ENCODE measurements at regions not wholly inside any gene's neighbourhood (a gene's known extent, or its start where the extent isn't known, plus 50 kb on each side); places are given as distances from the start of the nearest gene placed in this dataset.
A peak's percentile ranks its signal among the peaks of the same experiment; 100 is the strongest.

DNA sequence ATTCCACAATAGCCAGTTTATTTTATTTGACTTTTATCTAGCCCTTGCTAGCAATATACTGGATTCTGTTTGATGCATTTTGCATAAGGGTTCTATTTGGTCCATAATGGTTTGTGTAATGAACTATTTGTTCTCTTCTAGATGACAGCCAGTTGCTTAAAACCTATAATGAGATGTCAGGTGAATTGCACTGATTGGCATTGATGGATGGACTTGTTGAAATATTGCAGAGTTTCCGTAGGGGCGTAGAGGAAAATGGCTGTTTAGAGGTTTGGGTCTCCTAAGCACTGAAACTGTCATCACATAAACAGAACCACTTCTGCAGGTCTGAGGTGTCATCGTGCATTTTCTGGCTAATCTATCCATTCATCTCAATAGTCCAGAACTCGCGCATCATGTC is 124.9 kb upstream of the HDAC9 start:
- DNase-seq, result no peak

DNA sequence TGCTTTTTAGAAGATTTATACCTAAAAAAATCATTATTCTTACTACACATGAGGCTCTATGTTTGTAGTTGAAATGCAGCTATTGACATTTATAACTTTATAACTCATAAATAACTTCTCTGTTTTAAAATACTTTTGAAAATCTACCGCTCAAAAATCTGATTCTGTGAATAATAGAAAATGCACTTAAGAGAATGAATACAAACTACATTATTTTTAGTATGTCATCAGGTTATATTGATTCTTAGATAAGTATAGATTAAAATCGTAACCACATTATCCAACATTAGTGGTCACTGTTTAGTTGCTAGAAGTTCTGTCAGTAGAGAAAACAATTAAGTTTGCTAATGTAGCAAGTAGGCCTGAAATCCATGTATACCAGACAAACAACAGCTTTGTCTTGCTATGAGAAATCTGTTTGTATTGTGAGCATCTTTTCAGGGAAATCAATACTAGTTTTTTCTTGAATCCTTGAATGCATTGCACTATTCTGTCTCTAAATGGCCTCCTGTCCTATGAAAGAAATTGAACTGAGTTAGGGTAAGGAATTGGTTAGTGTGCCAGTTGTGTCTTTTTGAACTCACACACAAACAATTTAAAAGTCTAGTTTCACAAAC is 116.5 kb upstream of the HDAC9 start:
- DNase-seq, result no peak

DNA sequence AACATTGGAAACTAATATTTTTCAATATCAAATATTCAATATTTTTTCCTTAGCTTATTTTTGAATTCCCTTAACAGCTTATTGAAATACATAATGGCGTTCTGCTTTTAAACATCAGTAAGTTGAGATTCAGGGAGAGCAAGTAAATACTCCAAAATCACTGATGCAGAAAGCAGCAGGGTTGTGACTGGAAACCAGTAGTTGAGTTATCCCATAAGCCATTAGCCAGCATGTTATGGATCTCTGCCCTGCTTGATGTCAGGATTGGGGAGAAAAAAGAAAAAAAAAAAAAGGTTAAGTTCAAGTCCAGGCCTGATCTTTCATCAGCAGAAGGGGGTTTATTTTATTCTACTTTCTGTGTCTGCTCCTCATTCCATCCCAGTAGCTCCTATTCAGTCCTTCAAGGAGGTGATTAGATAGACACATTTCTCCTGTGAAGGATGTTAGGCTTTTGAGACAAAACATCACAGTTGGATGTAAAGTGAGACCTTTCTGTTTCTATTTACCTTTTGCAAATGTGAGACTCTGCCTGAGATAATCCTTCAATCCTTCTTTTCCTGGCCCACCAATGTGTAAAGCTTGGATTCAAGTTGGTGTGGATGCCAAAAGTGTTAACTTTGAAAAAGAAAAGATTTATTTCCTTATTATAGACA is 110.9 kb upstream of the HDAC9 start:
- DNase-seq, result peak; percentile 10

DNA sequence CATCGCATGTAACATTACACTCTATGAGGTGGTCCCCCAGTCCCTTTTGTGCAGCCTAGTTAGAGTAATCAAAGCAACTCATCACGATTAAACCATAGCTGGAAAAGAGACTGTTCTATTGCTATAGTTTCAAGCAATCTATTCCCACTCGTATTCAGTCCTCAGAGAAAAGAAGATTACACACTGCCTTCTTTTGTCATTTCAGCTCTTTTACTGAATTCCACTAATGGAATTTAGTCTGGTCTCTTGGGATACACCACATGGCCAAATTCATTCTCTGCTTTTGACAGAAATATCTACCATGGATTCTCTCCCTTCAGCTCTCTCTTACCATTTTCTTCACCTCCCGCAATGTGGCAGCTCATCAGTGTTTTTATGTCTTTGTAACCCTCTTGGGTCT is 108.9 kb upstream of the HDAC9 start:
- DNase-seq, result no peak

DNA sequence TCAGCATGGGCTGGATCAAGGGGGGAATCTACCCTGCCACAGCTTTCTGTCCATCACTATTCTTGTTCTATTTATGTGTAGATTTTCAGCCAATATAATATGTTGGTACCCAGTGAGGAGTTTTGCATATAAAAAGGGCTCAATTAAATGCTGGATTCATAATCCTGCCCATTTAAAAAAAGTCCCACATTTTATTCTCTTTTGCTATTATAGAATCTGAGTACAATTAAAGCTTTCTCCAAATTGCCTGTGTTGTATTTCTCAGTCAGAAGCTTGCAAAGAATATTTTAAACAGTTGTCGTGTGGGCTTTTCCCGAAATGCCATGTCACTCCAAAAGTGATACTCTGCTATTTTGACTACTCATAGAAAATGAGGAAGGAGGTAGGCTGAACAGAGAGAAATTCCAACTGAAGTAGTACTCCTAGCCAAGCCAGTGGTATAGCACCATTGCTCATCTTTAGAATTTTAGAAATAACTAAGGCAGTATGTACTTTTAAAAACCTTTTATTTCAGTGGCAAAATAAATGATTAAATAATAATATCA is 108.3 kb upstream of the HDAC9 start:
- no peak for DNase-seq

DNA sequence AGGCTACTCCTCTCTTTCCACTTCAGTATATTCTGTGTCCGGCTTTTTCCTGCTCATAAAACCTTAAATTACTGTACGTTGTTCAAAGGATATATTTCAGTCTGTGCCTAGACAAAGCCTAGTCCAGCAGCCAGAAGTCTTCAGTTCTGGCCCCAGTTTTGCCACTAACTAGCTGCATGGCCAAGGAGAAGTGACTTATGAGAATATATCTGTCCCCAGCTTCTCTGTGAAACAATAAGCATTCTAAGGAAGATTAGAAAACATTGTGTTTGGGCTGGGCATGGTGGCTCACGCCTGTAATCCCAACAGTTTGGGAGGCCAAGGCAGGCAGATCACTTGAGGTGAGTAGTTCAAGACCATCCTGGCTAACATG is 105.0 kb upstream of the HDAC9 start:
- no peak for DNase-seq

DNA sequence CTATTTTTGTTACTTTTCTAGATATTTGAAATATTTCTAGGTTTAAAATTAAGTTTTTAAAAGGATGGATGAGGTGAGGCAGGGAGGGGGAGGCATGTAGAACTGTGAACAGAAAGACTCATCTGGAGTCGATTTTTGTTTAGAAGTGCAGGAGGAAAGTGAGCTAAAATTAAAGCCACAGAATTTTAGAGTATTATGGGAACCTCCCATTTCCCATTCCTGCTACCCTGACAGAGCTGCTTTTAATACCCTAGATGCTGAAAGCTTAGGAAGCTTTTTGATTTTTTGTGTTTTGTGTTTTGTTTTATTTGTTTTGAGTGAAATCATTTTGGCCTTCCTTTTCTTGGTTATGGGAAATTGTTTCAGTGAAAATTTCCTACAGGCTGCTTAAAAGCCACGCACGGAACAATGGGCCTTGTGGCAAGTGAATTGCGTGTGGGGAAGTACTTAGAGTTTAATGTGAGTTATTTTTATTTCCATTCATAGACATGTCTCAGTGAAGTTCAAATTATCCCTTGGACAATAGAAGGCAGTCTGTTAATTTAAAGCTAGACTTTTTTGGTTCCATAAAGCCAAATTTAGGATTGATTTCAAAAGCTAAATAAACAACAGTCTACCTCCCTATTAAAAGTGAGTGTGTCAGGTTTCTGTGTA is 102.0 kb upstream of the HDAC9 start:
- peak; percentile 93 for DNase-seq

DNA sequence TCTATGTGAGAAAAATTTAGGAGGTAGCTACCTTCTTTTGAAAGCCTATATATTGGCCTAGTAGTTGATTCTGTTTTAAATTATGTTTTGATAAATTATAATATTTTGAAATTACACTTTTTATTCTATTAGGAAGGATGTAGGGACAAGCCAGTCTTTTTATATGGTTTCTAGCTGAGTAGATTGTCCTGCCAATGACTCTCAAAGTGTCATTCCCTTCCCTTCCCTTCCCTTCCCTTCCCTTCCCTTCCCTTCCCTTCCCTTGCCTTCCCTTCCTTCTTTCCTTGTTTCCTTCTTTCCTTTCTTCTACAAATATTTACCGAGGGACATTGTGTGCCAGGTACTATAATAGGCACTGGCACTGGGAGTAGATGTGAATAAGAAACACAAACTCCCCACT is 99.7 kb upstream of the HDAC9 start:
- DNase-seq, result no peak

DNA sequence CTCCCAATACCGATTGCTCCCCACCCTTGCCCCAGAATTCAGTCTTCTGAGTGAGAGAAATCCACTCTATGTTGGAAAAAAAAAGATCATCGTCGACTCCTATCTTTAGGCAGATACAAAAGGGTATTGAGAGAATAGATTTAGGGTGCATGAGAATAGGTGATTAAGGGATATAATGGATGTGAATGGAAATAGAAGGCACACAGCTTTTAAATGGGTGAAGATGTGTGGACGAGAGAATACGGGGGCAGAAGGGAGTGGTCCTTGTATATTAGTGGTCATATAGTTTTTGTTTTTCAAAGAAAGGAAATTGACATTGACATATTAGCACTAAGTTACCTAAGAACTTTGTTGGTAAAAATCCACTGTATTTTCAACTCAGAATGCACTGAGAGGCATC is 98.6 kb upstream of the HDAC9 start:
- DNase-seq, result no peak

DNA sequence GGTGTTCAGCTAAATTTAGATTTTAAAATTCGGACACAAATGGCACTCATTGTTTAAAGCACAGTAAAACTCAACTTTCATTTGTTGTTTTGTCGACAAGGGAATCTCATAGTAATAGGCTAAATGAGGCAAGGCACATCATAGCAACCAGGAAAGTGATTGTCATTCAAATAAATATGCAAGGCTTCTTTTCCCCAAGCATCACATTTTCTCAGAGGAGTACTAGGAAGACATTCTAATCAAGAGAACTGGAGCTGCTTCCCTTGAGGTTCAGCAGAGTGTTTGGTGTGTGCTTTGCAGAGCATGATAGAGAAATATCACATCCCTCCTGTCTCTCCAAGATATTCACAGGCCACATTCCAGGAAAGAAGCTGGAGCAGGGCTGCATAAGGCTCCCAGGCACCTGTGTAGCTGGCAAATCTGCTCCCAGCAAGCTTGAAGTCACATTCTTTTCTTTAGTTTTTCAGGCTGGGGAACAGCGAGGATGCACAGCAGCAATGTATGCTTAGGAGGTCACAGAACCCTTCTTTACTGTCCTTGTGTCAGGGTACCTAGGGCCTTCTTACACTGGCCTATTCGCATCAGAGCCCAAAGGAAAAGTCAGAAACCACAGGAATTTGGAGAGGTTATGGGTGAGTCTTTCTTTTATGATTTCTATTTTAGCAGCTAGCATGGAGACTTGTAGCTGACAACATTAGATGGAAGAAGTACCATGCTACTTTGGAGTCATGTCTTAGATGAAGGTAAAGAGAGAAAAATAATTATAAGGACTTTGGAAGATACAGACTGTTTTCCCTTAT is 95.9 kb upstream of the HDAC9 start:
- no peak for DNase-seq

DNA sequence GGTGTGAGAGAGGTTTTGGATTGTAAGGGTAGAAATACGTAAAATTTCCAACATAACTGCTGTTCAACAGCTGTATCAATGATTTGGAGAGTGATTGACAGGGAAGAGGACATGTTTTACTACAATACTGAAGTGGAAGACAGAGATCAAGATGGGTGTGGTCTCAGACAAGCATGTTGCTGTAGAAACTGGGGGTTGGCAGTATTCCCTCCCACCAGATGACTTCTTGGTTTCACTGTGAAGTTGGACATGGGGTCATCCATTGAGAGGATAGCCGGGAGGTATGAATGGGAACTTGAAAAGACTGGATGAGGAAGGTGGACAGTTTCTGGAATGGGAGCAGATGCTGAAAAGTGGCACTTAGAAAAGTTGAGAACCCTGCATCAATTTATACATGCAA is 95.3 kb upstream of the HDAC9 start:
- no peak for DNase-seq

DNA sequence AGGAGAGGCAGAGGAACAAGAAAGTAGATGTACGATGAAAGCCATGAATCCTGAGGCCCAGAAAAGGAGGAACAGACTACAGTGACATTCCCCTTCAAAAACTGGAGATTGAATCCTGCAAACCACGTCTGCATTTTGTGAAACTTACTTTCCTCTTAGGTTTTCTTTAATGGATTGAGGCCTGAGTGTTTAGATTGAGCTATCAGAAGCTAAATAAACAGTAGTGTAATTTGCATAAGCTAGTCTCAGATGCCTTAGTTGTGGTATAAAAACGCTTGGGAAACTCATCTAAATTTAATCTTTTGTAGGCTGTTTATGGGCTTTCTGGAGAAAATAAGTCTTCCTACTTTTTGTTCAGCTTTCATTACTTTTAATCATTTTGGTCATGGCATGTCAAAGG is 94.8 kb upstream of the HDAC9 start:
- no peak for DNase-seq

DNA sequence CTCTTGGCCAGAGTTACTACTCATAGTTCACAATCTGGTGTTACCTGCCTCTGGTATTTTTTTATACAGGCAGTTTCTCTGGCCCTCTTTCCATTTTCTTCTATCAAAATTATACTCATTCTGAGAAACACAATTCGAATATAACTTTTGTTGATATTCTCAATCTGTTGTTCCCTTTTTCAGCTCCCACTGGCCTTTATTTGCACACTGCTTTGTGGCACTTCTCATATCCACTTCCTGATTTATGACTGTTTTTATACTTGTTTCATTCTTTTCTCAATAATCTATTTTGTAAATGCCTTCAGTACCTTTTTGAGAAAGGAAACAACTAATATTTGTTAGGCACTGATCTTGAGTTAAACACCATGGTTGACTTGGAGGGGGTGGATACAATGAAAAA is 93.8 kb upstream of the HDAC9 start:
- DNase-seq, result no peak

DNA sequence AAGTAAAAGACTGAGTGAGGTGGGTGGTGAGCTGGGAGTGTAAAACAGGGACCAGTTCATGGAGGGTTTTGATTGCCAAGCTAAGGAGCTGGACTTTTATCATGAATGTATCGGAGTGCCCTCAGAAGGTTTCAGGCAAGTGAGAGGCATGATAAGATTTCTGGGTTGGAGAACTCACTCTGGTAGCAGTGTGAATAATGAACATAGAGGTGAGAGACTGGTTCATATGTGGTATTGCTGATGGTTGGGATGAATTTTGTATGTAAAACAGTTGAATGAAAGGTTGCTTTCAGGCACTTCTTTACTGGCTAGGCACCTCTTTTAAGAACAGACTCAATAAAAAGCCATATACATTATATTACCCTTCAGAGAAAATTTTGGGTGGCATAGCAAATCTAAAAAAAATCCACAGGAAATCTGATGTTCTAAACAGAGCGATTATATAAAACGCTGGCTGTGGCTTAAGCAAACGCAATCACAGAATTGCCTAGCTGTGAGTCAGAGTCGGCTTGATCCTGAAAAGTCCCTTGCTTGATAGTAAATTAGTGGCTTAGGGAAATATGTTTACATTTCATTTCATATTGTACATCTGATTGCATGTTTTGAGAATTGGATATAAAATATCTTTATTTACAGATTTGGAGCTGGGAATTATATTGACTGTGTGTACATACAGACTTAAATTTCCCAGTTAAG is 92.9 kb upstream of the HDAC9 start:
- peak; percentile 38 for DNase-seq

DNA sequence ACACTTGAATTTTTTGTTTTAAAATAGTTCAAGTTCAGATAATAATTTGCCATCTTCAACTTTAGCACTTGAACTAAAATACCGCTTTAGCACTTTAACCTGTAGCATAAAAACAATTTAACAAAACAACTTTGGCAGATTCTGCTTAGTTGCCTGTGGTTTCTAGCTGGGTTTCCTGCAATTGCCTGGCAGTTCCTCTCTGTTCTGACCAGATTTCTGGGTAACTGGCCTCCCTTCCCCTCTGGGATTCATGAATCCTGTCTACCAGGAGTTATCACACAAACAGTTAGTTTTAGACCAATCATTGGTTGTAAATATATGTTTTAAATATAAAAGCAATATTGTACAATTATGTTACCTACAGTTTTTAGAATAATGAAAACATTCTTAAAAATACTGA is 89.8 kb upstream of the HDAC9 start:
- DNase-seq, result no peak

DNA sequence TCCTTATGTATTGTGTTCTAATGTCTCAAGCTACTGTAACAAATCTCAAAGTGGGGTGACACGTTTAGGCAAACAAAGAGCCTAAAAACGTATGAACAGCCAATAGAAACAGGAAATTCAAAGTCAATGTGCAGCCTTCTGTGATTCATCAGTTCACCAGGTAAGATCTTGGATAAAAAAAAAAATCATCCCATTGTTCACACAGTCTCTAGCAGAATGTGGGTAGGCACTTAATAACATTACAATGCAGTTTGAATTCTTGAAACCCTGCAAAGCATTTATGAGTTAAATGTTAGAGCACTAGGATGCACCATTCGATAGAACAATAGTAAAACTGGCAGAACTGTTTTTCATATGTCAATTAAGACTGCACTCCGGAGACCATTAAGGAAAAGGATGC is 88.2 kb upstream of the HDAC9 start:
- DNase-seq, result no peak

DNA sequence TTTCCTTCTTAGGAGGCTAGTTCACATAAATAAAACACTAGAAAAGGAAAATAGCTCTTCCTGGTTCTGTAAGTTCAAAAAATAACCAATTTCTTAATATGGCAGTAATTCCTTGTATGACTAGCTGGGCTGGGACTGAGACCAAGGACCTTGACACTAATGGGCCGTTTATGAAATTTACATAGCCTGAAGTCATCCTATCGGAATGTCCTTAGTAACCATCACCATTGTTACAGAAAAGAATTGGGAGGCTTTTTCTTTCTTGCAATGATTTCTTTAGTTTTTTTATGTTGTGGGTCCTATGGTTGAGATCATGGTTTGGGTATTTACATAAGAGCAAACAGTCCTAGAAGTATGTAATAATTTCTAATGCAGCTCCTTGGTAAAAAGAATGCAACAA is 87.1 kb upstream of the HDAC9 start:
- no peak for DNase-seq

DNA sequence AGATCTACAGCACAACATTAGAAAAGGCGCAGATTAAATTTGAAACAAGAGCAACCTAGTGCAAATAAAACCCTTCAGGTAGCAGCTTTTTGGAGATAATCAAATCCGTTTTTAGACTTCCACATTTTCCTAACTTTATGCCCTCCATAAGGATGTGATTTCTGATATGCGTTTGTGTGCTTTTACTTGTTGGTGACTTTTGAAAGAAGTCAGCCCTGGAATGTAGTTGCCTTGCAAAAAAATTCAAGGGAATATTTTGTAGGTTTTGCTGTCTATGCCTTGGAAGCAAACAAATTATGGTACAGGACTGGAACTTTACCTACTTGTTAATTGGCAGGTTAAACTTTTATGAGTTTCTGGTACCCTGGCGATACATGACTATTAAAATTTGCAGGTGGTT is 86.7 kb upstream of the HDAC9 start:
- DNase-seq, result no peak

DNA sequence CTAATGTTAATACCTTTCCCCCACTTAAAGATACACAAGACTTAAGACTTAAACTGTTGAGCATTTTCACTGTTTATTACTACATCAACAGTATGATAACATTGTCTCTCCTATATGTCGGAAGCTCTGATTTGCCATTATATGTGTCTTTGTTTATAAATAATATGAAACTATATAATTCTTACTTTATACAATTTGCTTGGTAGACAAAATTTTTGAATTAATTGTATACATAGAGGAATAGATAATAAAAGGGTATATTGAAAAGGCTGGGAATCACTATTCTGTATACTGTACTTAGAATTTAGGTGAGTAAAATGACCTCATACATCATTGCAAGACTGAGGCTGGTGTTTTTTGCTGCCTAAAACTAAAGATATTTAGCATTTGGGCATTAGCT is 82.1 kb upstream of the HDAC9 start:
- DNase-seq, result no peak

DNA sequence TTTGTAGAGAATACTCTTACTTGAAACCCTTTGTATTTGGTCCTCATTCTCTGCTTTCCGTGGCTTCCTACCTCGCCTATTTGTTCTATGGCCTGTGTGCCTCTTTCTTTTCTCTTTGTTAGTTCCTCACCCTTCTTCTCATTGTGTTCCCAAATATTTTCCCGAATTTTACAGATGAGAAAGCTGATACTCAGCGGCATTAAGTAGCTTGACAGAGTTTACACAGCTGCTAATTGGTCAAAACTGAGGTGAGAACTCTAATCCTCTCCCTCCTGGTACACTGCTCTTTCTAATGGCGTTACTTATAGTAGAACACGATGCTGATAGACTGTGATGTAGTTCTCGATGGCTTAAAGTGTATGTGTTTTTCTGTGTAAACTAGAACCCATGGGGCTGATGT is 80.7 kb upstream of the HDAC9 start:
- DNase-seq, result no peak

DNA sequence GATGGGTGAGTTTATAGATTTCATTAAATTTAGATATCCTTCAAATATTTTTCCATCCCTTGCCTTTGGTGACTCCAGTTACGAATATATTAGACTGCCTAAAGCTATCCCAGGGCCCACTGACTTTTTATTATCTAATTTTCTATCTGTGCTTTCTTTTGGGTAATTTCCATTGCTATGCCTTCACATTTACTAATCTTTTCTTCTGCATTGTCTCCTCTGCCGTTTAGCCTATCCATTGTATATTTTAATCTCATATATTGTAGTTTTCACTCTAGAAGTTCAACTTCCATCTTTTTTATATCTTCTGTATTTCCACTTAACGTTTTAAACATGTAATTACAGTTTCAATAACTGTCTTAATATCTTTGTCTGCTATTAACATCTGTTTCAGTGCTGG is 78.6 kb upstream of the HDAC9 start:
- DNase-seq, result no peak

DNA sequence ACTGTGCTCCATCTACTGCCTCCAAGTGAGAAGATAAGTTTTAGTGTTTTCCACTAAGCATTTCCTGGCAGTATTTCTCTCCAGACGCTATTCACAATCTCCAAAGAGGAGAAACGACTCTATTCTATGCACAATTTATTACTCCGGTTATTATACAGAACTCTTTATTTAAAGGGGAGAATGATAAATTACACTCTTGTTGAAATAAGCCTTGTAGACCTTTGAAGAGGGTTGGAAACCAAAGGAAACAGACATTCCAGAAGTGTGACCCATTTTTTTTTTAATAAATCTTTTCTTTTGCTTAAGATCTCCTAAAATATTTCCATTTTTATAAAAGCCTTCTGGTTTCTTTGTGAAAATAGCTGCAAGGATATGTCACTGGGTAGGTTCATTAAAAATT is 76.1 kb upstream of the HDAC9 start:
- DNase-seq, result no peak

DNA sequence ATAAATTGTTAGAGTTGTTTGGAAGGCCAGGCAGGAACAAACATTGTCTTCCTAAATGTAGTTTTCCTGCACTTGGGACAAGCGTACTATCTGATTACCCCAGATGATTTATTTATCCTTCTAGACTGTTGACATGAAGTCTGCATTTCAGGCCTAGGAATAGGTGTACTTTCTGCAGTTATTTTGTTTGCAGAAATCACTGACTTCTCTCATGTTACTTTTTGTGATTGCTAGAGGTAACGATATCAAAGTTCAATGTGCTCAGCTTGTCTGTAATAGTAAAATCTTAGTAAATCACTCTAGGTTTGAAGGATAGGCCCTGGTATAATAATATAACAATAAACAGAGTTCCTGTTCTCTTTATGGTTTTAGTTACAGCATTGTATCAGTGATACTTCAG is 75.4 kb upstream of the HDAC9 start:
- no peak for DNase-seq
